ENCODE measurements at regions not wholly inside any gene's neighbourhood (a gene's known extent, or its start where the extent isn't known, plus 50 kb on each side); places are given as distances from the start of the nearest gene placed in this dataset.

DNA sequence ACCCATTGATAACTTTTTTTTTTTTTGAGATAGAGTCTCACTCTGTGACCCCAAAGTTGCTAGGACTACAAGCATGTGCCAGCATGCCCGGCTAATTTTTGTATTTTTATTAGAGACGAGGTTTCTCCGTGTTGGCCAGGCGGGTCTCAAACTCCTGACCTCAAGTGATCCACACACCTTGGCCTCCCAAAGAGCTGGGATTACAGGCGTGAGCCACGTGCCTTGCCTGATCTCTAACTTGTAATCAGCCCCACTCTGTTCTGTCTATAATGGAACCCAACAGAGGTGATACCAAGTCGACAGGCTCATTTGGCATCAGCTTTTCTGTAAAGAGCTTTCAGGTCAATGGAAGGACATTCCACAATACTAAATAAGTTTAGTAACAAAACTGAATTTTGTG is 99.4 kb downstream of the HFE start:
- H3K27me3 ChIP-seq (ENCODE audit: control insufficient read depth, insufficient read depth, low read length) = no peaks in the 10 kb centered on the region
- no peak overlapping the region for H3K4me3 ChIP-seq (ENCODE audit: low read depth in 2 of 2, low read length in 2 of 2)
- BruUV-seq (replicated peaks) = no TSS peak
- peaks cover 39% of the 10 kb centered on the region for H3K4me1 ChIP-seq (ENCODE audit: control insufficient read depth, insufficient read depth, low read length)
- ChIA-PET POLR2A (interaction anchor here (0.6 to 3.7 kb wide), 4 partner anchors 9 to 62 kb away, joined by 3 to 42 read pairs (median 4); a partner anchor contains a TSS), CTCF (interaction anchor here (0.6 kb wide), 1 partner anchor 382 kb away, joined by 3 read pairs; no protein-coding TSS in a partner anchor)
- ATAC-seq (no peak), DNase-seq (ENCODE audit: low read depth, low spot score) (no peak)
- TF ChIP-seq TCF7L2 (IDR thresholded peaks at IDR 0.05; ENCODE audit: low read depth, low read length) (no peak), SIN3A (IDR thresholded peaks at IDR 0.05; ENCODE audit: borderline replicate concordance, insufficient read depth, low read depth, low read length) (no peak), POLR2AphosphoS5 (IDR thresholded peaks at IDR 0.05; ENCODE audit: low read depth, low read length) (no peak)
- TF ChIP-seq, protein P1, sequence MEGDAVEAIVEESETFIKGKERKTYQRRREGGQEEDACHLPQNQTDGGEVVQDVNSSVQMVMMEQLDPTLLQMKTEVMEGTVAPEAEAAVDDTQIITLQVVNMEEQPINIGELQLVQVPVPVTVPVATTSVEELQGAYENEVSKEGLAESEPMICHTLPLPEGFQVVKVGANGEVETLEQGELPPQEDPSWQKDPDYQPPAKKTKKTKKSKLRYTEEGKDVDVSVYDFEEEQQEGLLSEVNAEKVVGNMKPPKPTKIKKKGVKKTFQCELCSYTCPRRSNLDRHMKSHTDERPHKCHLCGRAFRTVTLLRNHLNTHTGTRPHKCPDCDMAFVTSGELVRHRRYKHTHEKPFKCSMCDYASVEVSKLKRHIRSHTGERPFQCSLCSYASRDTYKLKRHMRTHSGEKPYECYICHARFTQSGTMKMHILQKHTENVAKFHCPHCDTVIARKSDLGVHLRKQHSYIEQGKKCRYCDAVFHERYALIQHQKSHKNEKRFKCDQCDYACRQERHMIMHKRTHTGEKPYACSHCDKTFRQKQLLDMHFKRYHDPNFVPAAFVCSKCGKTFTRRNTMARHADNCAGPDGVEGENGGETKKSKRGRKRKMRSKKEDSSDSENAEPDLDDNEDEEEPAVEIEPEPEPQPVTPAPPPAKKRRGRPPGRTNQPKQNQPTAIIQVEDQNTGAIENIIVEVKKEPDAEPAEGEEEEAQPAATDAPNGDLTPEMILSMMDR (IDR thresholded peaks at IDR 0.05) = no peak
- TF ChIP-seq, protein P2, sequence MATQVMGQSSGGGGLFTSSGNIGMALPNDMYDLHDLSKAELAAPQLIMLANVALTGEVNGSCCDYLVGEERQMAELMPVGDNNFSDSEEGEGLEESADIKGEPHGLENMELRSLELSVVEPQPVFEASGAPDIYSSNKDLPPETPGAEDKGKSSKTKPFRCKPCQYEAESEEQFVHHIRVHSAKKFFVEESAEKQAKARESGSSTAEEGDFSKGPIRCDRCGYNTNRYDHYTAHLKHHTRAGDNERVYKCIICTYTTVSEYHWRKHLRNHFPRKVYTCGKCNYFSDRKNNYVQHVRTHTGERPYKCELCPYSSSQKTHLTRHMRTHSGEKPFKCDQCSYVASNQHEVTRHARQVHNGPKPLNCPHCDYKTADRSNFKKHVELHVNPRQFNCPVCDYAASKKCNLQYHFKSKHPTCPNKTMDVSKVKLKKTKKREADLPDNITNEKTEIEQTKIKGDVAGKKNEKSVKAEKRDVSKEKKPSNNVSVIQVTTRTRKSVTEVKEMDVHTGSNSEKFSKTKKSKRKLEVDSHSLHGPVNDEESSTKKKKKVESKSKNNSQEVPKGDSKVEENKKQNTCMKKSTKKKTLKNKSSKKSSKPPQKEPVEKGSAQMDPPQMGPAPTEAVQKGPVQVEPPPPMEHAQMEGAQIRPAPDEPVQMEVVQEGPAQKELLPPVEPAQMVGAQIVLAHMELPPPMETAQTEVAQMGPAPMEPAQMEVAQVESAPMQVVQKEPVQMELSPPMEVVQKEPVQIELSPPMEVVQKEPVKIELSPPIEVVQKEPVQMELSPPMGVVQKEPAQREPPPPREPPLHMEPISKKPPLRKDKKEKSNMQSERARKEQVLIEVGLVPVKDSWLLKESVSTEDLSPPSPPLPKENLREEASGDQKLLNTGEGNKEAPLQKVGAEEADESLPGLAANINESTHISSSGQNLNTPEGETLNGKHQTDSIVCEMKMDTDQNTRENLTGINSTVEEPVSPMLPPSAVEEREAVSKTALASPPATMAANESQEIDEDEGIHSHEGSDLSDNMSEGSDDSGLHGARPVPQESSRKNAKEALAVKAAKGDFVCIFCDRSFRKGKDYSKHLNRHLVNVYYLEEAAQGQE (IDR thresholded peaks at IDR 0.05; ENCODE audit: insufficient read depth in 1 of 2, low read depth in 2 of 2, low read length in 1 of 2) = no peak
- in situ Hi-C loops (cut with HindIII; ENCODE audit: low pct_unique_long_range_greater_than_20kb, low sequenced_read_pairs) (no loop called here), intact Hi-C loops (cut with micrococcal nuclease; ENCODE audit: unreplicated experiment) (loop anchor here (10.0 kb wide), 1 partner anchor 98 kb away; a partner anchor contains a TSS)
- H3K27ac ChIP-seq (ENCODE audit: low read length) = peak overlapping the region; percentile 90
- H3K9me3 ChIP-seq (ENCODE audit: control insufficient read depth, insufficient read depth, low read depth, low read length) = no peaks in the 10 kb centered on the region
- H3K36me3 ChIP-seq (ENCODE audit: control insufficient read depth, insufficient read depth, low read length) = no peaks in the 10 kb centered on the region

DNA sequence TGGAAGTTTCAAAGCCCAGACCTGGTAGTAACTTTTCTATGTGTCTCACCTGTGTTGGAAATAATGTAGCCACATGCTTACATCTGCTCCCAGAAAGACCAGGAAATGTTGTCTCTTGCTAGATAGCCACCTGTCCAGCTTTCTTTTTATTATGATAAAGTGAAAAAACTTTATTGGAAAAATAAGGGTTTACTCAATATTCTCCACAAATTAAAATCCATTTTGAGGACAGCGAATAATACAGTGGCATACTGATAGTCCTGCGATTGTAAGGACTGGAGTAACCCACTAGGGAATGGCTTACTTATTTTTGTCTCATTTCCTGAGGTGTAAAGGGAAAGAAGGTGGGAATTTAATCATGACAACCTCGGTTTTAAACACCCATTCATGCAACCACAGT is 100.1 kb downstream of the HFE start:
- in situ Hi-C loops (cut with HindIII; ENCODE audit: low pct_unique_long_range_greater_than_20kb, low sequenced_read_pairs) = no loop called here
- TF ChIP-seq SIN3A (IDR thresholded peaks at IDR 0.05; ENCODE audit: borderline replicate concordance, insufficient read depth, low read depth, low read length) (no peak), POLR2AphosphoS5 (IDR thresholded peaks at IDR 0.05; ENCODE audit: low read depth, low read length) (no peak), TCF7L2 (IDR thresholded peaks at IDR 0.05; ENCODE audit: low read depth, low read length) (no peak)
- TF ChIP-seq, protein P1 (IDR thresholded peaks at IDR 0.05) = no peak
- TF ChIP-seq, protein P2 (IDR thresholded peaks at IDR 0.05; ENCODE audit: insufficient read depth in 1 of 2, low read depth in 2 of 2, low read length in 1 of 2) = no peak
- Histone ChIP-seq H3K27ac (ENCODE audit: low read length) (peak overlapping the region; percentile 90), H3K36me3 (ENCODE audit: control insufficient read depth, insufficient read depth, low read length) (no peaks in the 10 kb centered on the region), H3K4me1 (ENCODE audit: control insufficient read depth, insufficient read depth, low read length) (peaks cover 39% of the 10 kb centered on the region), H3K27me3 (ENCODE audit: control insufficient read depth, insufficient read depth, low read length) (no peaks in the 10 kb centered on the region), H3K9me3 (ENCODE audit: control insufficient read depth, insufficient read depth, low read depth, low read length) (no peaks in the 10 kb centered on the region), H3K4me3 (ENCODE audit: low read depth in 2 of 2, low read length in 2 of 2) (peak overlapping the region; percentile 57 to 81)
- intact Hi-C loops (cut with micrococcal nuclease; ENCODE audit: unreplicated experiment) = loop anchor here (10.0 kb wide), 1 partner anchor 98 kb away; a partner anchor contains a TSS
- DNase-seq (ENCODE audit: low read depth, low spot score) (no peak), ATAC-seq (no peak)
- CTCF ChIA-PET = interaction anchor here (0.6 kb wide), 1 partner anchor 381 kb away, joined by 3 read pairs; no protein-coding TSS in a partner anchor
- BruUV-seq (replicated peaks) = no TSS peak
- POLR2A ChIA-PET = interaction anchor here (0.6 to 3.7 kb wide), 3 partner anchors 8 to 11 kb away, joined by 3 to 42 read pairs (median 9); a partner anchor contains a TSS
